ENCODE measurements at regions not wholly inside any gene's neighbourhood (a gene's known extent, or its start where the extent isn't known, plus 50 kb on each side); places are given as distances from the start of the nearest gene placed in this dataset.

DNA sequence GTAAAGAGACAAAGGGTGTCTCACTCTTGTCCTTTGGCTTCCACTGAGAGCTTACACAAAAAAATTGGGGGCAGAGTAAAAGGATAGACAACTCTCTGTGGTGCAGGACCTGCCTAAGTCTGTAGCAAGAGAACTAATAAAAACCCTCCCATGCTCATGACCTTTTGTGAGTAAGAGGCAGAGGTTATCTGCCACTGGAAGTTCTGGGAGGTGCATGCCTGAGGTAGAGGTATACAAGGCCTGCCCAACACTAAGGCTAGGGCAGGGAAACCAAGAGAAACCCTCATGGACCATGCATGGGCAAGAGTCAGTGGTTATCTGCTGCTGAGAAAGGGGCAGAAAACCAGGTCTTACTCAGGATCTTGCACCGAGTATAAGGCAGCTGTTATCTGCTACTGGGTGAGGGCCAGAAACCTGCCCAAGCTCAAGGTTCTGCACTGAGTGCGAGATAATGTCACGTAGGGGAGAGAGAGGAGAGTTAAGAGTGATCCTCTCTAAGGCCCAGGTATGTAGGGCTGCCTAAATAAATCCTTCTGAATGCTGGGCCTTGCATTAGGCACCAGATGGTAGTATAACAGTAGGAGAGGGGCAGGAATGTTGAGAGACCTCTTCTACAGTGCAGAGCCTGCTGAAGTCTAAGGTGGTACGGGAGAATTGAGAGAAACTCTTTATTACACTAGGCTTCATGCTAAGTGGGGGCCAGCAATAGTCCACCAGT is 143.4 kb downstream of the MACROH2A1 start:
- Histone ChIP-seq H3K27me3 (ENCODE audit: insufficient read depth) (no peaks in the 10 kb centered on the region), H3K79me2 (ENCODE audit: insufficient read depth) (no peaks in the 10 kb centered on the region; the same call in 1 of the 2 replicates), H3K36me3 (replicated peaks in 1 of 2; ENCODE audit: control insufficient read depth in 1 of 2, insufficient read depth in 2 of 2, low read length in 1 of 2) (no peaks in the 10 kb centered on the region), H3F3A (replicated peaks; ENCODE audit: insufficient read depth) (no peaks in the 10 kb centered on the region), H3K4me3 (ENCODE audit: low read depth in 2 of 2, low read length in 1 of 2) (no peak overlapping the region), H4K20me1 (ENCODE audit: insufficient read depth) (no peaks in the 10 kb centered on the region), H2AFZ (ENCODE audit: low read depth) (no peak overlapping the region), H3K9me3 (0 out of 2 replicates have a peak, but pooled peaks cover 6% of the 10 kb centered on the region), H3K27ac (ENCODE audit: low read depth in 2 of 2, low read length in 1 of 2) (no peak overlapping the region), H3K9me2 (0 out of 2 replicates have a peak, but pooled peaks cover 2% of the 10 kb centered on the region), H3K9ac (no peak overlapping the region), H3K4me1 (ENCODE audit: control insufficient read depth in 1 of 2, insufficient read depth in 2 of 2, low read depth in 1 of 2, low read length in 1 of 2) (peaks cover 0 to 7% of the 10 kb centered on the region in 2 experiments; a peak in 2 of 4 replicates), H3K4me2 (no peak overlapping the region)
- ChIA-PET POLR2A (no interaction called here), CTCF (interaction anchor here (1.5 kb wide), 1 partner anchor 170 kb away, joined by 6 read pairs; no protein-coding TSS in a partner anchor)
- 86% methylated on average over 4 of the region's 4 CpGs for WGBS (ENCODE audit: low lambda C conversion rate)
- no peak for DNase-seq
- no peak for TF ChIP-seq RFX5 (IDR thresholded peaks at IDR 0.05; ENCODE audit: low read length)
- no peak for TF ChIP-seq TCF12 (IDR thresholded peaks at IDR 0.05)
- TF ChIP-seq FOSL2 (IDR thresholded peaks at IDR 0.05; ENCODE audit: borderline replicate concordance, low read depth), result no peak
- no peak for TF ChIP-seq MEF2A (IDR thresholded peaks at IDR 0.05; ENCODE audit: borderline replicate concordance, low read depth)
- TF ChIP-seq FOXM1 (IDR thresholded peaks at IDR 0.05; ENCODE audit: low read depth), result no peak
- no peak for TF ChIP-seq YY1 (IDR thresholded peaks at IDR 0.05; ENCODE audit: low read depth)

DNA sequence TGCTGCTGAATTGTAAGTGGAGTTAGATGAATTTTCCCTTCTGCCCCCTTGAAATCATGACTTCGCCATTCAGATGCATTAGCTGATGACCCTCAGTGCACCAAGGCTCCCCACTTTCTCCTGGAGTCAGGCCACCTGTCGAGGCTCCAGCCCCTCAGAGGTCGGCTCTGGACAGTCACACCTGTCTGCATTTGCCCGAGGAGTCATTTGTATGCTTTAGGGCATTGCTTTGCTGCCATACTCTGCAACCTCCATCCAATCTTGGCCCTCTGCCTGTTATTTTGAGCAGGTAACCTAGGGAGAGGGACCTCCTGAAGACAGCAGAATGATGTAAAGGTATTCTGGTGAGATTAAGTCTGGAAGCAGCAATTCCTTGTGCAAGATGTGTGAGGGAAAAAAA is 144.8 kb downstream of the MACROH2A1 start:
- DNase-seq, result no peak
- Histone ChIP-seq H3K27me3 (ENCODE audit: insufficient read depth) (no peaks in the 10 kb centered on the region), H3K9me3 (0 out of 2 replicates have a peak, but pooled peaks cover 5% of the 10 kb centered on the region), H3F3A (replicated peaks; ENCODE audit: insufficient read depth) (no peaks in the 10 kb centered on the region), H3K4me2 (no peak overlapping the region), H3K9me2 (0 out of 2 replicates have a peak, but pooled peaks cover 2% of the 10 kb centered on the region), H4K20me1 (ENCODE audit: insufficient read depth) (no peaks in the 10 kb centered on the region), H3K9ac (no peak overlapping the region), H3K36me3 (replicated peaks in 1 of 2; ENCODE audit: control insufficient read depth in 1 of 2, insufficient read depth in 2 of 2, low read length in 1 of 2) (no peaks in the 10 kb centered on the region), H3K4me3 (ENCODE audit: low read depth in 2 of 2, low read length in 1 of 2) (no peak overlapping the region), H3K27ac (ENCODE audit: low read depth in 2 of 2, low read length in 1 of 2) (no peak overlapping the region), H3K79me2 (ENCODE audit: insufficient read depth) (no peaks in the 10 kb centered on the region; the same call in 1 of the 2 replicates), H2AFZ (ENCODE audit: low read depth) (no peak overlapping the region), H3K4me1 (ENCODE audit: control insufficient read depth in 1 of 2, insufficient read depth in 2 of 2, low read depth in 1 of 2, low read length in 1 of 2) (peaks cover 0 to 7% of the 10 kb centered on the region in 2 experiments; a peak in 2 of 4 replicates)
- no peak for TF ChIP-seq JUND (IDR thresholded peaks at IDR 0.05)
- no peak for TF ChIP-seq YY1 (IDR thresholded peaks at IDR 0.05; ENCODE audit: low read depth)
- WGBS (ENCODE audit: low lambda C conversion rate), result 56% methylated on average over 4 of the region's 4 CpGs
- ChIA-PET CTCF (interaction anchor here (1.5 kb wide), 1 partner anchor 172 kb away, joined by 6 read pairs; no protein-coding TSS in a partner anchor), POLR2A (no interaction called here)

DNA sequence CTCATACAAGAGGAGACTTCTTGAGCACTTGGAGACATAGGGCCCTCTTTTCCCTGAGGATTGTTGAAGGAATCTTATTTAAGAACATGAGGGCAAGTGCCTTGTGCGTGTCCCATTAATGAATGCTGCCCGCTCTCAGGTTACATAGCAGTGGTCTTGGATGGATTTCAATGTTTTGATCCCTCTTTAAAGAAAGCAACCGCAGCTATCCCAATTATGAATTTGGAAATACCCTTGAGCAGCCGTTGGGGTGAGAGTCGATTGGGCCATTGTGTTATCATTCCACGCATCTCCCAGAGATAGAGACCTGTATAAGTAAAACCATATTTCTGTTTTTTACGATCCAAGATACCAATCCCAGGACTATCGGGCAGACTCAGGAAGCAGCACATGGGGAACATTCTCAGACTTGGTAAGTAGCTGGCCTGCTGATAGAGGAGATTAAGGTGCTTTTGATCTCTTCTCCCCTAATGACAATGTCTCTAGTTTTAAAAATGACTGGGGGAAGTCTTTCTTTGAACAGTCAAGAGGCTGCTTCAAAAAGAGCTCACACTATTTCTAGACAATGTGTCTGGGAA is 145.3 kb downstream of the MACROH2A1 start:
- Histone ChIP-seq H4K20me1 (ENCODE audit: insufficient read depth) (no peaks in the 10 kb centered on the region), H3K4me2 (no peak overlapping the region), H3K9me3 (0 out of 2 replicates have a peak, but pooled peaks cover under 1% of the 10 kb centered on the region), H3K27ac (ENCODE audit: low read depth in 2 of 2, low read length in 1 of 2) (no peak overlapping the region), H3F3A (replicated peaks; ENCODE audit: insufficient read depth) (no peaks in the 10 kb centered on the region), H3K4me1 (ENCODE audit: control insufficient read depth in 1 of 2, insufficient read depth in 2 of 2, low read depth in 1 of 2, low read length in 1 of 2) (peaks cover 0 to 7% of the 10 kb centered on the region in 2 experiments; a peak in 2 of 4 replicates), H3K9ac (no peak overlapping the region), H3K9me2 (0 out of 2 replicates have a peak, but pooled peaks cover 2% of the 10 kb centered on the region), H3K27me3 (ENCODE audit: insufficient read depth) (no peaks in the 10 kb centered on the region), H3K79me2 (ENCODE audit: insufficient read depth) (no peaks in the 10 kb centered on the region; the same call in 1 of the 2 replicates), H3K4me3 (ENCODE audit: low read depth in 2 of 2, low read length in 1 of 2) (no peak overlapping the region), H2AFZ (ENCODE audit: low read depth) (no peak overlapping the region), H3K36me3 (replicated peaks in 1 of 2; ENCODE audit: control insufficient read depth in 1 of 2, insufficient read depth in 2 of 2, low read length in 1 of 2) (no peaks in the 10 kb centered on the region)
- ChIA-PET POLR2A (no interaction called here), CTCF (interaction anchor here (1.5 kb wide), 1 partner anchor 172 kb away, joined by 6 read pairs; no protein-coding TSS in a partner anchor)
- no peak for DNase-seq
- WGBS (ENCODE audit: low lambda C conversion rate), result 77% methylated on average over 6 of the region's 8 CpGs
- TF ChIP-seq RAD21 (IDR thresholded peaks at IDR 0.05; ENCODE audit: low read length) (no peak), SMC3 (IDR thresholded peaks at IDR 0.05; ENCODE audit: low read depth, low read length) (no peak), EZH2phosphoT487 (IDR thresholded peaks at IDR 0.05; ENCODE audit: borderline replicate concordance, low read depth) (no peak), TEAD4 (IDR thresholded peaks at IDR 0.05; ENCODE audit: borderline replicate concordance, insufficient read depth) (no peak), NRF1 (IDR thresholded peaks at IDR 0.05; ENCODE audit: low read depth, low read length) (no peak), NFIC (IDR thresholded peaks at IDR 0.05; ENCODE audit: borderline replicate concordance) (no peak), FOXM1 (IDR thresholded peaks at IDR 0.05; ENCODE audit: low read depth) (no peak), ELF1 (IDR thresholded peaks at IDR 0.05) (no peak), GATA2 (CRISPR knock-in tag; IDR thresholded peaks at IDR 0.05) (no peak), CHD2 (IDR thresholded peaks at IDR 0.05; ENCODE audit: low read length, partially characterized antibody) (no peak), JUND (IDR thresholded peaks at IDR 0.05) (no peak), FOXJ3 (CRISPR knock-in tag; IDR thresholded peaks at IDR 0.05) (no peak), TCF12 (IDR thresholded peaks at IDR 0.05) (no peak), FOSL2 (IDR thresholded peaks at IDR 0.05; ENCODE audit: borderline replicate concordance, low read depth) (no peak), MEF2A (IDR thresholded peaks at IDR 0.05; ENCODE audit: borderline replicate concordance, low read depth) (no peak), TAF1 (IDR thresholded peaks at IDR 0.05; ENCODE audit: borderline replicate concordance, low read depth, low read length) (no peak)
- TF ChIP-seq, protein P1, sequence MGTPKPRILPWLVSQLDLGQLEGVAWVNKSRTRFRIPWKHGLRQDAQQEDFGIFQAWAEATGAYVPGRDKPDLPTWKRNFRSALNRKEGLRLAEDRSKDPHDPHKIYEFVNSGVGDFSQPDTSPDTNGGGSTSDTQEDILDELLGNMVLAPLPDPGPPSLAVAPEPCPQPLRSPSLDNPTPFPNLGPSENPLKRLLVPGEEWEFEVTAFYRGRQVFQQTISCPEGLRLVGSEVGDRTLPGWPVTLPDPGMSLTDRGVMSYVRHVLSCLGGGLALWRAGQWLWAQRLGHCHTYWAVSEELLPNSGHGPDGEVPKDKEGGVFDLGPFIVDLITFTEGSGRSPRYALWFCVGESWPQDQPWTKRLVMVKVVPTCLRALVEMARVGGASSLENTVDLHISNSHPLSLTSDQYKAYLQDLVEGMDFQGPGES (IDR thresholded peaks at IDR 0.05; ENCODE audit: low read depth, low read length), result no peak
